ENCODE measurements at regions not wholly inside any gene's neighbourhood (a gene's known extent, or its start where the extent isn't known, plus 50 kb on each side); places are given as distances from the start of the nearest gene placed in this dataset.

DNA sequence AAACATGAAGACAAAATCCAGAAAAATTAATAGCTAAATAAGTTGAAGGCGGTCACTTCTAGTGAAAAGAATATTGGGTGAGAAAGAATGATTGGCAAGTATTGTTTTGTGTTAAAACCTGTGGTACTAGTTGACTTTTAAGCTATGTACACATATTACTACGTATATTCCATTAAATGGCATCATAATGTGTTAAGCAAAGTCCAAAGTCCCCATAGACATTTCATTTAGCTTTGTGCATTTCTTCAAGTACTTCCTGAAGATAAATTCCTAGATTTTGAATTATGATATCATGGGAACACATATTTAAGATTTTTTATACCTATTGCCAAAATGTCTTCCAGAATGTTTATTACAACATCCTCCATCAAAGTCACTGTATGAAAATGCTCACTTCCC lies 272.7 kb upstream of the IRAK1BP1 start:
- H3K36me3 ChIP-seq (ENCODE audit: control insufficient read depth in 4 of 4, insufficient read depth in 3 of 4, low read depth in 1 of 4, low read length in 3 of 4): no peaks in the 10 kb centered on the region
- no peaks in the 10 kb centered on the region for H3K27me3 ChIP-seq (ENCODE audit: control insufficient read depth in 4 of 4, insufficient read depth in 4 of 4, low read length in 3 of 4)
- H3K27ac ChIP-seq (ENCODE audit: low read depth in 1 of 2, low read length in 2 of 2): no peak overlapping the region
- no peak overlapping the region for H3K9ac ChIP-seq (ENCODE audit: low read depth in 1 of 2, low read length in 2 of 2)
- H3K4me3 ChIP-seq (ENCODE audit: low read depth in 1 of 3, low read length in 3 of 3): no peak overlapping the region
- no peaks in the 10 kb centered on the region for H3K4me1 ChIP-seq (ENCODE audit: control insufficient read depth in 4 of 4, insufficient read depth in 4 of 4, low read length in 3 of 4)
- no peaks in the 10 kb centered on the region for H3K9me3 ChIP-seq (ENCODE audit: control insufficient read depth in 4 of 4, low read length in 3 of 4)
- WGBS: 75% methylated on average over 2 of the region's 2 CpGs
- DNase-seq (ENCODE audit: low spot score): no peak
- no peak for TF ChIP-seq SP1 (IDR thresholded peaks at IDR 0.05)
- TF ChIP-seq RAD21 (IDR thresholded peaks at IDR 0.05): no peak
- TF ChIP-seq, protein P1, sequence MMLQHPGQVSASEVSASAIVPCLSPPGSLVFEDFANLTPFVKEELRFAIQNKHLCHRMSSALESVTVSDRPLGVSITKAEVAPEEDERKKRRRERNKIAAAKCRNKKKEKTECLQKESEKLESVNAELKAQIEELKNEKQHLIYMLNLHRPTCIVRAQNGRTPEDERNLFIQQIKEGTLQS (IDR thresholded peaks at IDR 0.05): no peak
- no peak for TF ChIP-seq FOXA1 (IDR thresholded peaks at IDR 0.05)
- TF ChIP-seq, protein P2, sequence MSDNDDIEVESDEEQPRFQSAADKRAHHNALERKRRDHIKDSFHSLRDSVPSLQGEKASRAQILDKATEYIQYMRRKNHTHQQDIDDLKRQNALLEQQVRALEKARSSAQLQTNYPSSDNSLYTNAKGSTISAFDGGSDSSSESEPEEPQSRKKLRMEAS (IDR thresholded peaks at IDR 0.05): no peak
- TF ChIP-seq FOXA2 (IDR thresholded peaks at IDR 0.05): no peak
- TF ChIP-seq EGR1 (IDR thresholded peaks at IDR 0.05; ENCODE audit: low read depth in 2 of 2): no peak
- no peak for TF ChIP-seq RXRA (IDR thresholded peaks at IDR 0.05)
- TF ChIP-seq YY1 (IDR thresholded peaks at IDR 0.05): no peak
- TF ChIP-seq HNF4G (IDR thresholded peaks at IDR 0.05): no peak
- no peak for TF ChIP-seq GABPA (IDR thresholded peaks at IDR 0.05 in 1 of 2, conservative IDR thresholded peaks at IDR 0.05 in 1 of 2)
- no peak for TF ChIP-seq TAF1 (conservative IDR thresholded peaks at IDR 0.05)
- TF ChIP-seq, protein P3, sequence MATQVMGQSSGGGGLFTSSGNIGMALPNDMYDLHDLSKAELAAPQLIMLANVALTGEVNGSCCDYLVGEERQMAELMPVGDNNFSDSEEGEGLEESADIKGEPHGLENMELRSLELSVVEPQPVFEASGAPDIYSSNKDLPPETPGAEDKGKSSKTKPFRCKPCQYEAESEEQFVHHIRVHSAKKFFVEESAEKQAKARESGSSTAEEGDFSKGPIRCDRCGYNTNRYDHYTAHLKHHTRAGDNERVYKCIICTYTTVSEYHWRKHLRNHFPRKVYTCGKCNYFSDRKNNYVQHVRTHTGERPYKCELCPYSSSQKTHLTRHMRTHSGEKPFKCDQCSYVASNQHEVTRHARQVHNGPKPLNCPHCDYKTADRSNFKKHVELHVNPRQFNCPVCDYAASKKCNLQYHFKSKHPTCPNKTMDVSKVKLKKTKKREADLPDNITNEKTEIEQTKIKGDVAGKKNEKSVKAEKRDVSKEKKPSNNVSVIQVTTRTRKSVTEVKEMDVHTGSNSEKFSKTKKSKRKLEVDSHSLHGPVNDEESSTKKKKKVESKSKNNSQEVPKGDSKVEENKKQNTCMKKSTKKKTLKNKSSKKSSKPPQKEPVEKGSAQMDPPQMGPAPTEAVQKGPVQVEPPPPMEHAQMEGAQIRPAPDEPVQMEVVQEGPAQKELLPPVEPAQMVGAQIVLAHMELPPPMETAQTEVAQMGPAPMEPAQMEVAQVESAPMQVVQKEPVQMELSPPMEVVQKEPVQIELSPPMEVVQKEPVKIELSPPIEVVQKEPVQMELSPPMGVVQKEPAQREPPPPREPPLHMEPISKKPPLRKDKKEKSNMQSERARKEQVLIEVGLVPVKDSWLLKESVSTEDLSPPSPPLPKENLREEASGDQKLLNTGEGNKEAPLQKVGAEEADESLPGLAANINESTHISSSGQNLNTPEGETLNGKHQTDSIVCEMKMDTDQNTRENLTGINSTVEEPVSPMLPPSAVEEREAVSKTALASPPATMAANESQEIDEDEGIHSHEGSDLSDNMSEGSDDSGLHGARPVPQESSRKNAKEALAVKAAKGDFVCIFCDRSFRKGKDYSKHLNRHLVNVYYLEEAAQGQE (IDR thresholded peaks at IDR 0.05): no peak
- no peak for TF ChIP-seq HNF4A (conservative IDR thresholded peaks at IDR 0.05)
- TF ChIP-seq, protein P4, sequence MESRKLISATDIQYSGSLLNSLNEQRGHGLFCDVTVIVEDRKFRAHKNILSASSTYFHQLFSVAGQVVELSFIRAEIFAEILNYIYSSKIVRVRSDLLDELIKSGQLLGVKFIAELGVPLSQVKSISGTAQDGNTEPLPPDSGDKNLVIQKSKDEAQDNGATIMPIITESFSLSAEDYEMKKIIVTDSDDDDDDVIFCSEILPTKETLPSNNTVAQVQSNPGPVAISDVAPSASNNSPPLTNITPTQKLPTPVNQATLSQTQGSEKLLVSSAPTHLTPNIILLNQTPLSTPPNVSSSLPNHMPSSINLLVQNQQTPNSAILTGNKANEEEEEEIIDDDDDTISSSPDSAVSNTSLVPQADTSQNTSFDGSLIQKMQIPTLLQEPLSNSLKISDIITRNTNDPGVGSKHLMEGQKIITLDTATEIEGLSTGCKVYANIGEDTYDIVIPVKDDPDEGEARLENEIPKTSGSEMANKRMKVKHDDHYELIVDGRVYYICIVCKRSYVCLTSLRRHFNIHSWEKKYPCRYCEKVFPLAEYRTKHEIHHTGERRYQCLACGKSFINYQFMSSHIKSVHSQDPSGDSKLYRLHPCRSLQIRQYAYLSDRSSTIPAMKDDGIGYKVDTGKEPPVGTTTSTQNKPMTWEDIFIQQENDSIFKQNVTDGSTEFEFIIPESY (IDR thresholded peaks at IDR 0.05): no peak
- TF ChIP-seq JUND (IDR thresholded peaks at IDR 0.05): no peak

DNA sequence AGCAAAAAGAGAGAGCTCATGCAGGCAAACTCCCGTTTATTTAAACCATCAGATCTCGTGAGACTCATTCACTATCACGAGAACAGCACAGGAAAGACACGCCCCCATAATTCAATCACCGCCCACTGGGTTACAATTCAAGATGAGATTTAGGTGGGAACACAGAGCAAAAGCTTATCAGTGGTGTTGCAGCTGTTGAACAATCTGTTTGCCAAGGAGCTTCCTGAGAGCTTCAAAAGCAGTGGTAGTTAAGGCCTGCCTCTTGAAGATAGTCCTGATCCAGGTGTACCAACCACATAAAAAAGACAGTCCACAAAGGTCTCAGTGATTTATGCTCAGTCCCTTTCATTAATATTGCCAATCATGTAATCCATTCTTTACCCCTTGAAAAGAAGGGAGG lies 269.4 kb upstream of the IRAK1BP1 start:
- H3K4me3 ChIP-seq (ENCODE audit: low read depth in 1 of 3, low read length in 3 of 3): no peak overlapping the region
- H3K9ac ChIP-seq (ENCODE audit: low read depth in 1 of 2, low read length in 2 of 2): no peak overlapping the region
- H3K4me1 ChIP-seq (ENCODE audit: control insufficient read depth in 4 of 4, insufficient read depth in 4 of 4, low read length in 3 of 4): no peaks in the 10 kb centered on the region
- no peaks in the 10 kb centered on the region for H3K27me3 ChIP-seq (ENCODE audit: control insufficient read depth in 4 of 4, insufficient read depth in 4 of 4, low read length in 3 of 4)
- 87% methylated on average over 5 of the region's 5 CpGs for WGBS
- H3K9me3 ChIP-seq (ENCODE audit: control insufficient read depth in 4 of 4, low read length in 3 of 4): no peaks in the 10 kb centered on the region
- no peak overlapping the region for H3K27ac ChIP-seq (ENCODE audit: low read depth in 1 of 2, low read length in 2 of 2)
- no peak for DNase-seq (ENCODE audit: low spot score)
- TF ChIP-seq SP1 (IDR thresholded peaks at IDR 0.05): no peak
- TF ChIP-seq, protein P1 (IDR thresholded peaks at IDR 0.05): no peak
- TF ChIP-seq YY1 (IDR thresholded peaks at IDR 0.05): no peak
- TF ChIP-seq TAF1 (conservative IDR thresholded peaks at IDR 0.05): no peak
- no peaks in the 10 kb centered on the region for H3K36me3 ChIP-seq (ENCODE audit: control insufficient read depth in 4 of 4, insufficient read depth in 3 of 4, low read depth in 1 of 4, low read length in 3 of 4)
